ENCODE measurements at regions not wholly inside any gene's neighbourhood (a gene's known extent, or its start where the extent isn't known, plus 50 kb on each side); places are given as distances from the start of the nearest gene placed in this dataset.

DNA sequence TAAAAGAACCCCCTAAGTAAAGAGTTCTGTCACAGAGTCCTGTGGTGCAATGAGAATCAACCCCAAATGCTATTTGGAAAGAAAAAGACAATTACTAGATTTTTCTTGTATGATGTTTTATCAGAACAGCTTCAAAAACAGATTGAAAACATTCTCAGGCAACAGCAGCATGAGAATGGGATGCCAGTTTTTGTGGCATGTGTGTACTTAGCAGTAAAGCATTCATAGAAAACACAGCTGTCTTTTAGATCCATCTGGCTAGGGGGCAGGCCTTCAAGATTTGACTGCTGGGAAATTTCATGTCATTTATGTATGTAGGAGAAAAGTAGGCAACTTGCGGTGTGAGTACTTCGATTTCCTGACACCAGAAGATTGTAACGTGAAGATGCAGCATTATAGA is 170.5 kb upstream of the HTR2A start:
- peaks cover 0 to 41% (median 2%) of the 10 kb centered on the region in 4 donors for H3K27me3 ChIP-seq
- H3K4me1 ChIP-seq, result peaks cover 0 to 8% (median 0%) of the 10 kb centered on the region in 3 donors
- H3K27ac ChIP-seq, result no peak overlapping the region
- intact Hi-C loops (cut with DNase I), result no loop called here
- DNase-seq, result no peak
- peaks cover 0 to 6% (median 0%) of the 10 kb centered on the region in 3 donors for H3K9me3 ChIP-seq
- no peak overlapping the region for H3K4me3 ChIP-seq
- TF ChIP-seq, protein P1, sequence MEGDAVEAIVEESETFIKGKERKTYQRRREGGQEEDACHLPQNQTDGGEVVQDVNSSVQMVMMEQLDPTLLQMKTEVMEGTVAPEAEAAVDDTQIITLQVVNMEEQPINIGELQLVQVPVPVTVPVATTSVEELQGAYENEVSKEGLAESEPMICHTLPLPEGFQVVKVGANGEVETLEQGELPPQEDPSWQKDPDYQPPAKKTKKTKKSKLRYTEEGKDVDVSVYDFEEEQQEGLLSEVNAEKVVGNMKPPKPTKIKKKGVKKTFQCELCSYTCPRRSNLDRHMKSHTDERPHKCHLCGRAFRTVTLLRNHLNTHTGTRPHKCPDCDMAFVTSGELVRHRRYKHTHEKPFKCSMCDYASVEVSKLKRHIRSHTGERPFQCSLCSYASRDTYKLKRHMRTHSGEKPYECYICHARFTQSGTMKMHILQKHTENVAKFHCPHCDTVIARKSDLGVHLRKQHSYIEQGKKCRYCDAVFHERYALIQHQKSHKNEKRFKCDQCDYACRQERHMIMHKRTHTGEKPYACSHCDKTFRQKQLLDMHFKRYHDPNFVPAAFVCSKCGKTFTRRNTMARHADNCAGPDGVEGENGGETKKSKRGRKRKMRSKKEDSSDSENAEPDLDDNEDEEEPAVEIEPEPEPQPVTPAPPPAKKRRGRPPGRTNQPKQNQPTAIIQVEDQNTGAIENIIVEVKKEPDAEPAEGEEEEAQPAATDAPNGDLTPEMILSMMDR (IDR thresholded peaks at IDR 0.05), result no peak
- no peak for TF ChIP-seq POLR2A (IDR thresholded peaks at IDR 0.05)
- no peaks in the 10 kb centered on the region for H3K36me3 ChIP-seq
- WGBS, 2 donors, result 84 to 91% methylated on average over 3 of the region's 3 CpGs

- intact Hi-C loops (cut with DNase I), result no loop called here
- Histone ChIP-seq H3K9me3 (peaks cover 0 to 8% (median 0%) of the 10 kb centered on the region in 3 donors), H3K4me1 (peaks cover 0 to 8% (median 0%) of the 10 kb centered on the region in 3 donors), H3K4me3 (no peak overlapping the region), H3K27me3 (peaks cover 0 to 32% (median 2%) of the 10 kb centered on the region in 4 donors), H3K27ac (no peak overlapping the region), H3K36me3 (no peaks in the 10 kb centered on the region)
- TF ChIP-seq, protein P1 (IDR thresholded peaks at IDR 0.05), result no peak
- TF ChIP-seq POLR2A (IDR thresholded peaks at IDR 0.05), result no peak
- DNase-seq, result no peak
Observed at GRCh38 chr13:47066226-47066625, 169.4 kb upstream of the HTR2A start.

DNA sequence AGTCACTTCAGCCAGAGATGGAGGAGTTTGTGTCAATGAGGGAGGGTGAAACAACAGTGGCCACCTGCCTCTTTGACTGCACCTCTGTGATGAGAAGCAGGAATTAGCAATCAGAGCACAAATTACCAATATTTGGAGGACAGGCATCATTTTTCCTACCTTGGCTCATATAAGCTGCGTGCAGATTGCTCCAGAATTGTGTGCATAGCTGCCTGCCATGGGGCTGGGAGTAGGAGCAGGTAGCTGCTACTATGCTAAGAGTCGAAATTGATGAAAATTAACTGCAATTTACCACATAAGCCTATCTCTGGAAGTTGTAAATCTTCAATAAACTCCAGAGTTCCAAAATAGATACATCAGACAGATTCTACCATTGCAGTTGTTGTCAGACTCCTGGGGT is 167.5 kb upstream of the HTR2A start:
- peaks cover 0 to 4% (median 0%) of the 10 kb centered on the region in 3 donors for H3K4me1 ChIP-seq

GRCh38 chr13:47049276-47049989 is 152.6 kb upstream of the HTR2A start:
- intact Hi-C loops (cut with DNase I), result no loop called here
- Histone ChIP-seq H3K9me3 (no peaks in the 10 kb centered on the region), H3K36me3 (no peaks in the 10 kb centered on the region), H3K27ac (no peak overlapping the region), H3K27me3 (no peaks in the 10 kb centered on the region), H3K4me3 (no peak overlapping the region), H3K4me1 (no peaks in the 10 kb centered on the region)
- no peak for DNase-seq
- TF ChIP-seq, protein P1 (IDR thresholded peaks at IDR 0.05), result no peak
- TF ChIP-seq POLR2A (IDR thresholded peaks at IDR 0.05), result no peak
- WGBS, 2 donors, result 52 to 69% methylated on average over 4 of the region's 4 CpGs

More for the DNA sequence above, 167.5 kb upstream of the HTR2A start:
- H3K27me3 ChIP-seq, result peaks cover 0 to 29% (median 2%) of the 10 kb centered on the region in 4 donors
- peaks cover 0 to 8% (median 0%) of the 10 kb centered on the region in 3 donors for H3K9me3 ChIP-seq
- intact Hi-C loops (cut with DNase I), result no loop called here
- H3K27ac ChIP-seq, result no peak overlapping the region
- WGBS, 2 donors, result 47 to 68% methylated on average over 2 of the region's 2 CpGs
- TF ChIP-seq, protein P1 (IDR thresholded peaks at IDR 0.05), result no peak
- no peak for TF ChIP-seq POLR2A (IDR thresholded peaks at IDR 0.05)
- no peak for DNase-seq
- no peak overlapping the region for H3K4me3 ChIP-seq
- H3K36me3 ChIP-seq, result no peaks in the 10 kb centered on the region

- H3K27ac ChIP-seq, result no peak overlapping the region
- no peak for DNase-seq
- no peaks in the 10 kb centered on the region for H3K4me1 ChIP-seq
- no peaks in the 10 kb centered on the region for H3K36me3 ChIP-seq
- intact Hi-C loops (cut with DNase I), result no loop called here
- no peaks in the 10 kb centered on the region for H3K27me3 ChIP-seq
- TF ChIP-seq POLR2A (IDR thresholded peaks at IDR 0.05), result no peak
- TF ChIP-seq, protein P1 (IDR thresholded peaks at IDR 0.05), result no peak
- 64 to 69% methylated on average over 2 of the region's 2 CpGs for whole genome bisulfite sequencing, 2 donors
- H3K9me3 ChIP-seq, result no peaks in the 10 kb centered on the region
- H3K4me3 ChIP-seq, result no peak overlapping the region
Observed at GRCh38 chr13:47046706-47047105, 149.9 kb upstream of the HTR2A start.
